DOHH2 (cell line): ENCODE measurements at regions not wholly inside any gene's neighbourhood (a gene's known extent, or its start where the extent isn't known, plus 50 kb on each side); places are given as distances from the start of the nearest gene placed in this dataset.

Experiments
- H3F3A ChIP-seq: fragments of 200-600 bp; sonication (generic), shearing (Covaris generic); 2 replicates; pipeline ENCODE4 v1.6.0; 2016; ENCODE audit warnings: antibody characterized with exemption, mild to moderate bottlenecking; ENCODE audit not compliant: control insufficient read depth, insufficient read depth
- H3K27ac ChIP-seq: fragments of 200-600 bp; sonication (generic); 2 replicates; pipeline ENCODE4 v1.5.1; 2014; ENCODE audit warnings: low read depth, mild to moderate bottlenecking, low read length, moderate library complexity
- H3K27me3 ChIP-seq: fragments of 200-600 bp; sonication (generic); 2 replicates; pipeline ENCODE4 v1.6.1; 2014; ENCODE audit warnings: mild to moderate bottlenecking, low read length, mixed read lengths; ENCODE audit not compliant: control insufficient read depth
- H3K36me3 ChIP-seq: fragments of 200-600 bp; sonication (generic); 2 replicates; pipeline ENCODE4 v1.6.1; 2014; ENCODE audit warnings: mild to moderate bottlenecking, low read length, moderate library complexity, mixed read lengths; ENCODE audit not compliant: control insufficient read depth
- H3K4me1 ChIP-seq: fragments of 200-600 bp; sonication (generic); 2 replicates; pipeline ENCODE4 v1.6.1; 2014; ENCODE audit warnings: mild to moderate bottlenecking, low read length, mixed read lengths; ENCODE audit not compliant: control insufficient read depth
- H3K4me2 ChIP-seq: fragments of 200-600 bp; sonication (generic); 2 replicates; pipeline ENCODE4 v1.6.0; 2014; ENCODE audit warnings: mild to moderate bottlenecking, low read length, moderate library complexity
- H3K4me3 ChIP-seq: fragments of 200-600 bp; sonication (generic); 2 replicates; pipeline ENCODE4 v1.5.1; 2014; ENCODE audit warnings: mild to moderate bottlenecking, low read length, mixed read lengths
- H3K79me2 ChIP-seq: fragments of 200-600 bp; sonication (generic); 2 replicates; pipeline ENCODE4 v1.6.1; 2014; ENCODE audit warnings: mild to moderate bottlenecking, low read length, mixed read lengths; ENCODE audit not compliant: control insufficient read depth
- H3K9me2 ChIP-seq: fragments of 200-600 bp; sonication (generic); replicated peaks from 2 replicates; pipeline ENCODE4 v1.6.1; 2014; ENCODE audit warnings: mild to moderate bottlenecking, low read length, mixed read lengths; ENCODE audit not compliant: control insufficient read depth
- H3K9me3 ChIP-seq: fragments of 200-600 bp; sonication (generic); 2 replicates; pipeline ENCODE4 v1.6.1; 2014; ENCODE audit warnings: antibody characterized with exemption, low read length, mixed read lengths; ENCODE audit not compliant: control insufficient read depth, insufficient read depth
- H4K20me1 ChIP-seq: fragments of 200-600 bp; sonication (generic); 2 replicates; pipeline ENCODE4 v1.6.0; 2014; ENCODE audit warnings: low read depth, mild to moderate bottlenecking, antibody characterized with exemption, low read length, moderate library complexity; ENCODE audit not compliant: control insufficient read depth, insufficient read depth
- EZH2phosphoT487 ChIP-seq: fragments of 200-600 bp; sonication (generic); IDR thresholded peaks from 2 replicates; pipeline ENCODE4 v1.6.1; 2017; ENCODE audit warnings: borderline replicate concordance, mild to moderate bottlenecking, antibody characterized with exemption, low read length, moderate library complexity, mixed read lengths
- TF ChIP-seq, protein P1 (sequence below): fragments of 200-600 bp; sonication (generic); IDR thresholded peaks from one replicate; pipeline ENCODE4 v1.5.1; 2014; ENCODE audit warnings: antibody characterized with exemption, mild to moderate bottlenecking, low read depth, low read length; ENCODE audit not compliant: poor library complexity, severe bottlenecking

DNA sequence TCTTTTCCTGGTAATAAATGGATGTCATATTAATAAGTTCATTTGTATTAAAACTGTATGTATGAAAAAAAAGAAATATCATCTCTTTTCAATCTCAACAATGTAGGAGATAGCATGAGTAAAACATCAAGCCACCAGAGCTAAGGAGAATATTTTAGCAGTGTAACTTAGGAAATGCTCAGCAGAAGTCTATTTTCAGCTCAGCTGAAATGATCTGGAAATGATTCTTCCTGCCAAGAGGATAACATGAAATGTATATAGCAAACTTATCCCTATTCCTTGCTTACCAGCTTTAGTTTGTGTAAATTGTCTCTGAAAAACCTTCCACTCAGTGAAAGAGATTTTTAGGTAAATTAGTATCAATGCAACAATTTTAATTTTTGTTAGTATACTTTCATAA is 1194.4 kb downstream of the SLITRK1 start:
- H3K4me3 ChIP-seq, result no peak overlapping the region
- H3K27me3 ChIP-seq, result no peaks in the 10 kb centered on the region
- no peaks in the 10 kb centered on the region for H3K9me3 ChIP-seq
- H3K27ac ChIP-seq, result no peak overlapping the region
- no peaks in the 10 kb centered on the region for H3K4me1 ChIP-seq
- no peak overlapping the region for H3K4me2 ChIP-seq
- H3K79me2 ChIP-seq, result no peaks in the 10 kb centered on the region
- no peaks in the 10 kb centered on the region for H3K9me2 ChIP-seq
- H4K20me1 ChIP-seq, result no peaks in the 10 kb centered on the region
- H3K36me3 ChIP-seq, result no peaks in the 10 kb centered on the region
- no peaks in the 10 kb centered on the region for H3F3A ChIP-seq
- TF ChIP-seq, protein P1, sequence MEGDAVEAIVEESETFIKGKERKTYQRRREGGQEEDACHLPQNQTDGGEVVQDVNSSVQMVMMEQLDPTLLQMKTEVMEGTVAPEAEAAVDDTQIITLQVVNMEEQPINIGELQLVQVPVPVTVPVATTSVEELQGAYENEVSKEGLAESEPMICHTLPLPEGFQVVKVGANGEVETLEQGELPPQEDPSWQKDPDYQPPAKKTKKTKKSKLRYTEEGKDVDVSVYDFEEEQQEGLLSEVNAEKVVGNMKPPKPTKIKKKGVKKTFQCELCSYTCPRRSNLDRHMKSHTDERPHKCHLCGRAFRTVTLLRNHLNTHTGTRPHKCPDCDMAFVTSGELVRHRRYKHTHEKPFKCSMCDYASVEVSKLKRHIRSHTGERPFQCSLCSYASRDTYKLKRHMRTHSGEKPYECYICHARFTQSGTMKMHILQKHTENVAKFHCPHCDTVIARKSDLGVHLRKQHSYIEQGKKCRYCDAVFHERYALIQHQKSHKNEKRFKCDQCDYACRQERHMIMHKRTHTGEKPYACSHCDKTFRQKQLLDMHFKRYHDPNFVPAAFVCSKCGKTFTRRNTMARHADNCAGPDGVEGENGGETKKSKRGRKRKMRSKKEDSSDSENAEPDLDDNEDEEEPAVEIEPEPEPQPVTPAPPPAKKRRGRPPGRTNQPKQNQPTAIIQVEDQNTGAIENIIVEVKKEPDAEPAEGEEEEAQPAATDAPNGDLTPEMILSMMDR, result no peak
- no peak for TF ChIP-seq EZH2phosphoT487

DNA sequence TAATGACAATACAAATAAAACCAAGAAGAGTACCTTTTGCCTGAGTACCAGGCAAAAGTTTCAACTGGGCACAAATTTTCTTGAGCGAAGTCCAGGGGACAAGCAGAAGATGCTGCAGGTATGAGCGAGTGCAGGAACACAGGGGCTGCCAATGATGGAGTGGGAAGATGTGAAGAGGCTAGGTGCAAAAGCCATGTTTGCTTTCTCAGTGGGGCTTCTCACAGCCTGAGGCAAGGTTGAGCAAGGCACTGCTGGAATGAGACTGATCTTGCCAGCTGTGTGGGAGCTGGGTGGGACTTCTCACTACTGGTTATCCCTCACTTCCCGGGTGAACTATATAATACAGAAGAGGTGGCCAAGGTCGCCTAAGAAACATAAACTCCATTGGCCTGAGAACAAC is 1200.7 kb downstream of the SLITRK1 start:
- H3F3A ChIP-seq, result no peaks in the 10 kb centered on the region
- H3K4me3 ChIP-seq, result no peak overlapping the region
- H3K4me1 ChIP-seq, result no peaks in the 10 kb centered on the region
- TF ChIP-seq, protein P1, result no peak
- no peak for TF ChIP-seq EZH2phosphoT487
- H3K9me3 ChIP-seq, result no peaks in the 10 kb centered on the region
- no peaks in the 10 kb centered on the region for H3K9me2 ChIP-seq
- no peaks in the 10 kb centered on the region for H3K36me3 ChIP-seq
- no peaks in the 10 kb centered on the region for H3K79me2 ChIP-seq
- H3K27me3 ChIP-seq, result no peaks in the 10 kb centered on the region
- no peak overlapping the region for H3K4me2 ChIP-seq
- H3K27ac ChIP-seq, result no peak overlapping the region
- H4K20me1 ChIP-seq, result no peaks in the 10 kb centered on the region

DNA sequence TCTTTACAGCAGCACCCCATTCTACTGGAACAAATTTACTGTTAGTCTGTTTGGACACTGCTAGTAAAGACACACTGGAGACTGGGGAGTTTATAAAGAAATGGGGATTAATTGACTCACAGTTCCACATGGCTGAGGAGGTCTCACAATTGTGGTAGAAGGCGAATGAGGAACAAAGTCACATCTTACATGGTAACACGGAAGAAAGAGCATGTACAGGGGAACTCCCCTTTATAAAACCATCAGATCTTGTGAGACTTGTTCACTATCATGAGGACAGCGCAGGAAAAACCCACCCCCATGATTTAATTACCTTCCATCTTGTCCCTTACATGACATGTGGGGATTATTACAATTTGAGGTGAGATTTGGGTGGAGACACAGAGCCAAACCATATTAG is 1204.2 kb downstream of the SLITRK1 start:
- Histone ChIP-seq H3K9me3 (no peaks in the 10 kb centered on the region), H3K79me2 (no peaks in the 10 kb centered on the region), H3K27me3 (no peaks in the 10 kb centered on the region), H3K4me1 (no peaks in the 10 kb centered on the region), H3F3A (no peaks in the 10 kb centered on the region), H3K4me3 (no peak overlapping the region), H3K4me2 (no peak overlapping the region), H3K27ac (no peak overlapping the region), H3K36me3 (no peaks in the 10 kb centered on the region), H3K9me2 (no peaks in the 10 kb centered on the region), H4K20me1 (no peaks in the 10 kb centered on the region)
- TF ChIP-seq, protein P1, result no peak
- no peak for TF ChIP-seq EZH2phosphoT487

DNA sequence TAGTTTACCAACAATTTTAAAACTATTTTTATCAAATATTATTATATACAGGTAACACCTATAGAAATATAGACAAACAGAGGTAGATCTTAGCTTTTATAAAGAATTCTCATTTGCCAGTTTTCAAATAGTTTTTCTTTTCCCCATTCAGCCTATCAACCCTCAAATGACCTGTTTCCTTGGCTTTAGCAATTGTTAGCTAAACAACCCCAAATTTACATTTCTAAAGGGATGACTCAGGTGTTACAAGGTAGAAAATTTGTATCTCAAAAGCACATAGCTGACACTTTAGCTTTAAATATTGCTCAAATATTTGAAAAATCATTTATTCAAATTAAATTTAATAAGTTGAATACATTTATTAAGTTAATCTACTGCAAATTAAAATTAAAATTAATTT is 1207.2 kb downstream of the SLITRK1 start:
- Histone ChIP-seq H3K4me1 (no peaks in the 10 kb centered on the region), H3F3A (no peaks in the 10 kb centered on the region), H3K4me2 (no peak overlapping the region), H3K9me3 (no peaks in the 10 kb centered on the region), H3K79me2 (no peaks in the 10 kb centered on the region), H4K20me1 (no peaks in the 10 kb centered on the region), H3K36me3 (no peaks in the 10 kb centered on the region), H3K4me3 (no peak overlapping the region), H3K9me2 (no peaks in the 10 kb centered on the region), H3K27ac (no peak overlapping the region), H3K27me3 (no peaks in the 10 kb centered on the region)
- TF ChIP-seq EZH2phosphoT487, result no peak
- TF ChIP-seq, protein P1, result no peak
